ENCODE measurements at regions not wholly inside any gene's neighbourhood (a gene's known extent, or its start where the extent isn't known, plus 50 kb on each side); places are given as distances from the start of the nearest gene placed in this dataset.

DNA sequence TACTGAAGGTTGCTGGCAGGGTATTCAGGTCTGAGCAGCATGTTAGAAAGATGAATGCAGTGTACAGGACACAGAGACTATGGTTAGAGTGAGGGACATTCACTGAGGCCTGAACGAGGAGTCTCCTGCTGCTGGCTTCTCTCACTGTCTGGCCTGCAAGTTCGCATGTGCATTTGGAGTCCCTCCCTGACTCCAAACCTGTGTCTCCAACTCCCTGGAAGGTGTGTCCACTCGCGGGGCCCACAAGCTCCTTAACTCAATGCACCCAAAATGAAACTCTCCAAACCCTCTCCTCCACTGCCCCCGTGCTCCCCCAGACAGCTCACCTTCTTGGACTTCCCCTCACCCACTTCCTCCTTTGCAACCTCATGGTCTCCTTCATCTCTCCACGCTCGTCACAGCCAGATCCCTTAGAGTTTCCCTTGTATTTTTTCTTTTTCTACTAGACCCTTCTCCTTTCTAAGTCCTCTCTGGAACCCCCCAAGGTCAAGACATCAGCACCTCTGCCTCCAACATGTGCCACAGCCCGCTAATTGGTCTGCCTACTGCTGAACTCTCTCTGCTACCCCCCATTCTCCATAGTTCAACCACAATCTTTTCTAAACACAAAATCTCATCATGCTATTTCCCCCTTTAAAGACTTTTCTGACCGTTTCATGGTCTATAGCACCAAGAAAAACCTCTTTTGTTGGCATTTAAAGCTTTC is 58.3 kb downstream of the HES1 start:
- H3K4me3 Mint-ChIP-seq: no peak overlapping the region
- H3K4me1 ChIP-seq (ENCODE audit: insufficient read depth, low read length): no peaks in the 10 kb centered on the region
- H3K27me3 ChIP-seq (ENCODE audit: insufficient read depth, low read length): no peaks in the 10 kb centered on the region
- peaks cover 9 to 10% of the 10 kb centered on the region in 2 experiments; a peak in 3 of 4 replicates for H3K4me1 Mint-ChIP-seq
- H4K8ac ChIP-seq (replicated peaks; ENCODE audit: insufficient read length, low read depth, low read length): no peak overlapping the region
- no peak overlapping the region for H3K4ac ChIP-seq (ENCODE audit: low read depth, low read length)
- H3K9me3 Mint-ChIP-seq: no peaks in the 10 kb centered on the region
- H3K56ac ChIP-seq (ENCODE audit: insufficient read length, low read depth, low read length): no peak overlapping the region
- no peak overlapping the region for H4K5ac ChIP-seq (ENCODE audit: insufficient read length, low read depth, low read length)
- no peak overlapping the region for H2BK20ac ChIP-seq (ENCODE audit: low read depth, low read length, poor library complexity, severe bottlenecking)
- no peak overlapping the region for H2AFZ ChIP-seq (ENCODE audit: low read length)
- H3K9me3 ChIP-seq (ENCODE audit: control insufficient read depth, low read depth, low read length): no peaks in the 10 kb centered on the region
- H3K27ac Mint-ChIP-seq: no peak overlapping the region; a peak in 1 of 7 replicates
- H3K23ac ChIP-seq (ENCODE audit: insufficient read length, low read depth, low read length): no peak overlapping the region
- no peaks in the 10 kb centered on the region for H3K23me2 ChIP-seq (ENCODE audit: insufficient read length, low read depth, low read length, poor library complexity, severe bottlenecking)
- H3T11ph ChIP-seq (ENCODE audit: low read length): no peak overlapping the region
- H3K27ac ChIP-seq (ENCODE audit: insufficient read length, low read depth, low read length): no peak overlapping the region
- H3K79me2 ChIP-seq (ENCODE audit: insufficient read depth, low read length): no peaks in the 10 kb centered on the region
- no peak overlapping the region for H3K18ac ChIP-seq (ENCODE audit: insufficient read length, low read depth, low read length)
- no peak overlapping the region for H2BK15ac ChIP-seq (ENCODE audit: low read depth, low read length)
- no peak overlapping the region for H2BK120ac ChIP-seq (ENCODE audit: low read depth, low read length, poor library complexity, severe bottlenecking)
- no peaks in the 10 kb centered on the region for H4K20me1 ChIP-seq (ENCODE audit: control insufficient read depth, insufficient read depth, insufficient read length)
- no peak overlapping the region for H3K4me2 ChIP-seq (ENCODE audit: insufficient read depth, insufficient read length, low read length)
- H4K91ac ChIP-seq (ENCODE audit: insufficient read length, low read depth, low read length): no peak overlapping the region
- no CpG with 5 or more reads among the region's 9 CpGs for WGBS (ENCODE audit: extremely low coverage, insufficient read length, low lambda C conversion rate)
- H3K36me3 Mint-ChIP-seq (ENCODE audit: insufficient read depth in 1 of 3, low read depth in 3 of 3): no peaks in the 10 kb centered on the region
- H3K79me1 ChIP-seq (ENCODE audit: insufficient read depth, low read depth, low read length, poor library complexity, severe bottlenecking): no peaks in the 10 kb centered on the region
- H3K9ac ChIP-seq (ENCODE audit: extremely low read depth, insufficient read length, low read length): no peak overlapping the region
- H2AK5ac ChIP-seq (ENCODE audit: insufficient read length, low read length): no peak overlapping the region
- DNase-seq: no peak
- H2BK12ac ChIP-seq (ENCODE audit: insufficient read length, low read depth, low read length): no peak overlapping the region
- H2BK5ac ChIP-seq (ENCODE audit: insufficient read length, low read length): no peak overlapping the region
- H3K14ac ChIP-seq (ENCODE audit: insufficient read depth, low read length): no peak overlapping the region
- peaks cover 19% of the 10 kb centered on the region for H3K27me3 Mint-ChIP-seq (ENCODE audit: low read depth)
- TF ChIP-seq, protein P1, sequence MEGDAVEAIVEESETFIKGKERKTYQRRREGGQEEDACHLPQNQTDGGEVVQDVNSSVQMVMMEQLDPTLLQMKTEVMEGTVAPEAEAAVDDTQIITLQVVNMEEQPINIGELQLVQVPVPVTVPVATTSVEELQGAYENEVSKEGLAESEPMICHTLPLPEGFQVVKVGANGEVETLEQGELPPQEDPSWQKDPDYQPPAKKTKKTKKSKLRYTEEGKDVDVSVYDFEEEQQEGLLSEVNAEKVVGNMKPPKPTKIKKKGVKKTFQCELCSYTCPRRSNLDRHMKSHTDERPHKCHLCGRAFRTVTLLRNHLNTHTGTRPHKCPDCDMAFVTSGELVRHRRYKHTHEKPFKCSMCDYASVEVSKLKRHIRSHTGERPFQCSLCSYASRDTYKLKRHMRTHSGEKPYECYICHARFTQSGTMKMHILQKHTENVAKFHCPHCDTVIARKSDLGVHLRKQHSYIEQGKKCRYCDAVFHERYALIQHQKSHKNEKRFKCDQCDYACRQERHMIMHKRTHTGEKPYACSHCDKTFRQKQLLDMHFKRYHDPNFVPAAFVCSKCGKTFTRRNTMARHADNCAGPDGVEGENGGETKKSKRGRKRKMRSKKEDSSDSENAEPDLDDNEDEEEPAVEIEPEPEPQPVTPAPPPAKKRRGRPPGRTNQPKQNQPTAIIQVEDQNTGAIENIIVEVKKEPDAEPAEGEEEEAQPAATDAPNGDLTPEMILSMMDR (conservative IDR thresholded peaks at IDR 0.05): no peak

All from H9 (cell line).